ENCODE measurements at regions not wholly inside any gene's neighbourhood (a gene's known extent, or its start where the extent isn't known, plus 50 kb on each side); places are given as distances from the start of the nearest gene placed in this dataset.

DNA sequence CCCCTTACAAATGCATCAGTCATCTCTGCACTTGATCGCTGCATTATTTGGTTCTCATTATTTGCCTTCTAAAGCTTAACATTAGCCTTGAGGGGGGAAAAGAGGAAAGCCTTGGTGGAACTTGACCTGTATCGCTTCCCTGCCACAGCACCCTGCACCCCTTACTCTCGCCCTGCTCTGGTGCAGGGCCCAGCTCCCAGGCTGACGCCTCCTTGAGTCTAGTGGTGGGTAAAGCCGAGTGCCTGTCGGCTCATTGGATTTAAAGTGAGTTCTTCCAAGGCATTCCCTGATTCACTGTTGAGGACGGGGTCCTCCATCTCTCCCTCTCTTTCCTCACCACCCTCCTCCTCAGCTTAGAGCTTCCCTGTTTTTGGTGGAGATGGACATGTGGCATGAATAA lies 145.0 kb upstream of the GYPC start:
- Histone ChIP-seq H3K27me3 (ENCODE audit: control insufficient read depth in 4 of 4, insufficient read depth in 4 of 4, low read length in 3 of 4) (no peaks in the 10 kb centered on the region), H3K4me3 (ENCODE audit: low read depth in 1 of 3, low read length in 3 of 3) (no peak overlapping the region), H3K9me3 (ENCODE audit: control insufficient read depth in 4 of 4, low read length in 3 of 4) (peaks cover 0 to 2% (median 0%) of the 10 kb centered on the region in 4 donors), H3K4me1 (ENCODE audit: control insufficient read depth in 4 of 4, insufficient read depth in 4 of 4, low read length in 3 of 4) (peaks cover 0 to 5% (median 0%) of the 10 kb centered on the region in 4 donors), H3K27ac (ENCODE audit: low read depth in 1 of 2, low read length in 2 of 2) (no peak overlapping the region), H3K9ac (ENCODE audit: low read depth in 1 of 2, low read length in 2 of 2) (no peak overlapping the region), H3K36me3 (ENCODE audit: control insufficient read depth in 4 of 4, insufficient read depth in 3 of 4, low read depth in 1 of 4, low read length in 3 of 4) (no peaks in the 10 kb centered on the region)
- WGBS, result 87% methylated on average over 7 of the region's 7 CpGs
- TF ChIP-seq, protein P1, sequence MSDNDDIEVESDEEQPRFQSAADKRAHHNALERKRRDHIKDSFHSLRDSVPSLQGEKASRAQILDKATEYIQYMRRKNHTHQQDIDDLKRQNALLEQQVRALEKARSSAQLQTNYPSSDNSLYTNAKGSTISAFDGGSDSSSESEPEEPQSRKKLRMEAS (IDR thresholded peaks at IDR 0.05), result no peak
- TF ChIP-seq, protein P2, sequence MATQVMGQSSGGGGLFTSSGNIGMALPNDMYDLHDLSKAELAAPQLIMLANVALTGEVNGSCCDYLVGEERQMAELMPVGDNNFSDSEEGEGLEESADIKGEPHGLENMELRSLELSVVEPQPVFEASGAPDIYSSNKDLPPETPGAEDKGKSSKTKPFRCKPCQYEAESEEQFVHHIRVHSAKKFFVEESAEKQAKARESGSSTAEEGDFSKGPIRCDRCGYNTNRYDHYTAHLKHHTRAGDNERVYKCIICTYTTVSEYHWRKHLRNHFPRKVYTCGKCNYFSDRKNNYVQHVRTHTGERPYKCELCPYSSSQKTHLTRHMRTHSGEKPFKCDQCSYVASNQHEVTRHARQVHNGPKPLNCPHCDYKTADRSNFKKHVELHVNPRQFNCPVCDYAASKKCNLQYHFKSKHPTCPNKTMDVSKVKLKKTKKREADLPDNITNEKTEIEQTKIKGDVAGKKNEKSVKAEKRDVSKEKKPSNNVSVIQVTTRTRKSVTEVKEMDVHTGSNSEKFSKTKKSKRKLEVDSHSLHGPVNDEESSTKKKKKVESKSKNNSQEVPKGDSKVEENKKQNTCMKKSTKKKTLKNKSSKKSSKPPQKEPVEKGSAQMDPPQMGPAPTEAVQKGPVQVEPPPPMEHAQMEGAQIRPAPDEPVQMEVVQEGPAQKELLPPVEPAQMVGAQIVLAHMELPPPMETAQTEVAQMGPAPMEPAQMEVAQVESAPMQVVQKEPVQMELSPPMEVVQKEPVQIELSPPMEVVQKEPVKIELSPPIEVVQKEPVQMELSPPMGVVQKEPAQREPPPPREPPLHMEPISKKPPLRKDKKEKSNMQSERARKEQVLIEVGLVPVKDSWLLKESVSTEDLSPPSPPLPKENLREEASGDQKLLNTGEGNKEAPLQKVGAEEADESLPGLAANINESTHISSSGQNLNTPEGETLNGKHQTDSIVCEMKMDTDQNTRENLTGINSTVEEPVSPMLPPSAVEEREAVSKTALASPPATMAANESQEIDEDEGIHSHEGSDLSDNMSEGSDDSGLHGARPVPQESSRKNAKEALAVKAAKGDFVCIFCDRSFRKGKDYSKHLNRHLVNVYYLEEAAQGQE (IDR thresholded peaks at IDR 0.05), result no peak
- no peak for DNase-seq (ENCODE audit: low spot score)

DNA sequence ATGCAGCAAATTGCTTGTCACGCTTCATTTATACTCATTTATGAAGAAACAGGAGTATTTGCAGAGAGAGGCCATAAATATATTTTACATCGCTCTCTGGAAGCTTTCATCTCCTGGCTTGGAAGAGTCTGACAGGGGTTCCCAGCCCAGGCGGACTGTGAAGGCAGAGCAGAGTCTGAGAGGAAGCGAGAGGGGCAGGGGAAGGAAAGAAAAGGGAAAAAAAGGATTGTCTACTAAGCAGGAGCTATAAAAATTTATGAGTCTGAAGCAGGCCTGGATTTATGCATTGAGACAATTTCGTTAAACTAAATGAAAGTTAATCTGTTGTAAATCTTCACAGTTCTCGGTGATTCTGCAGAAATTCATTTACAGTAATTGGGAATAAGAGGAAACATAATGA lies 143.9 kb upstream of the GYPC start:
- Histone ChIP-seq H3K9me3 (ENCODE audit: control insufficient read depth in 4 of 4, low read length in 3 of 4) (peaks cover 0 to 2% (median 0%) of the 10 kb centered on the region in 4 donors), H3K9ac (ENCODE audit: low read depth in 1 of 2, low read length in 2 of 2) (no peak overlapping the region), H3K36me3 (ENCODE audit: control insufficient read depth in 4 of 4, insufficient read depth in 3 of 4, low read depth in 1 of 4, low read length in 3 of 4) (no peaks in the 10 kb centered on the region), H3K27me3 (ENCODE audit: control insufficient read depth in 4 of 4, insufficient read depth in 4 of 4, low read length in 3 of 4) (no peaks in the 10 kb centered on the region), H3K4me3 (ENCODE audit: low read depth in 1 of 3, low read length in 3 of 3) (no peak overlapping the region), H3K27ac (ENCODE audit: low read depth in 1 of 2, low read length in 2 of 2) (no peak overlapping the region), H3K4me1 (ENCODE audit: control insufficient read depth in 4 of 4, insufficient read depth in 4 of 4, low read length in 3 of 4) (peaks cover 0 to 5% (median 0%) of the 10 kb centered on the region in 4 donors)
- WGBS, result 86% methylated on average over 6 of the region's 6 CpGs
- no peak for TF ChIP-seq HNF4A (conservative IDR thresholded peaks at IDR 0.05)
- TF ChIP-seq FOXA1 (IDR thresholded peaks at IDR 0.05), result no peak
- TF ChIP-seq GABPA (IDR thresholded peaks at IDR 0.05 in 1 of 2, conservative IDR thresholded peaks at IDR 0.05 in 1 of 2), result no peak
- TF ChIP-seq FOXA2 (IDR thresholded peaks at IDR 0.05), result no peak
- TF ChIP-seq SP1 (IDR thresholded peaks at IDR 0.05), result no peak
- no peak for TF ChIP-seq YY1 (IDR thresholded peaks at IDR 0.05)
- TF ChIP-seq TAF1 (conservative IDR thresholded peaks at IDR 0.05), result no peak
- TF ChIP-seq, protein P3, sequence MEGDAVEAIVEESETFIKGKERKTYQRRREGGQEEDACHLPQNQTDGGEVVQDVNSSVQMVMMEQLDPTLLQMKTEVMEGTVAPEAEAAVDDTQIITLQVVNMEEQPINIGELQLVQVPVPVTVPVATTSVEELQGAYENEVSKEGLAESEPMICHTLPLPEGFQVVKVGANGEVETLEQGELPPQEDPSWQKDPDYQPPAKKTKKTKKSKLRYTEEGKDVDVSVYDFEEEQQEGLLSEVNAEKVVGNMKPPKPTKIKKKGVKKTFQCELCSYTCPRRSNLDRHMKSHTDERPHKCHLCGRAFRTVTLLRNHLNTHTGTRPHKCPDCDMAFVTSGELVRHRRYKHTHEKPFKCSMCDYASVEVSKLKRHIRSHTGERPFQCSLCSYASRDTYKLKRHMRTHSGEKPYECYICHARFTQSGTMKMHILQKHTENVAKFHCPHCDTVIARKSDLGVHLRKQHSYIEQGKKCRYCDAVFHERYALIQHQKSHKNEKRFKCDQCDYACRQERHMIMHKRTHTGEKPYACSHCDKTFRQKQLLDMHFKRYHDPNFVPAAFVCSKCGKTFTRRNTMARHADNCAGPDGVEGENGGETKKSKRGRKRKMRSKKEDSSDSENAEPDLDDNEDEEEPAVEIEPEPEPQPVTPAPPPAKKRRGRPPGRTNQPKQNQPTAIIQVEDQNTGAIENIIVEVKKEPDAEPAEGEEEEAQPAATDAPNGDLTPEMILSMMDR (IDR thresholded peaks at IDR 0.05; ENCODE audit: low read depth, low read length, missing input control), result no peak
- TF ChIP-seq, protein P1 (IDR thresholded peaks at IDR 0.05), result no peak
- TF ChIP-seq, protein P4, sequence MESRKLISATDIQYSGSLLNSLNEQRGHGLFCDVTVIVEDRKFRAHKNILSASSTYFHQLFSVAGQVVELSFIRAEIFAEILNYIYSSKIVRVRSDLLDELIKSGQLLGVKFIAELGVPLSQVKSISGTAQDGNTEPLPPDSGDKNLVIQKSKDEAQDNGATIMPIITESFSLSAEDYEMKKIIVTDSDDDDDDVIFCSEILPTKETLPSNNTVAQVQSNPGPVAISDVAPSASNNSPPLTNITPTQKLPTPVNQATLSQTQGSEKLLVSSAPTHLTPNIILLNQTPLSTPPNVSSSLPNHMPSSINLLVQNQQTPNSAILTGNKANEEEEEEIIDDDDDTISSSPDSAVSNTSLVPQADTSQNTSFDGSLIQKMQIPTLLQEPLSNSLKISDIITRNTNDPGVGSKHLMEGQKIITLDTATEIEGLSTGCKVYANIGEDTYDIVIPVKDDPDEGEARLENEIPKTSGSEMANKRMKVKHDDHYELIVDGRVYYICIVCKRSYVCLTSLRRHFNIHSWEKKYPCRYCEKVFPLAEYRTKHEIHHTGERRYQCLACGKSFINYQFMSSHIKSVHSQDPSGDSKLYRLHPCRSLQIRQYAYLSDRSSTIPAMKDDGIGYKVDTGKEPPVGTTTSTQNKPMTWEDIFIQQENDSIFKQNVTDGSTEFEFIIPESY (IDR thresholded peaks at IDR 0.05), result no peak
- TF ChIP-seq JUND (IDR thresholded peaks at IDR 0.05), result no peak
- no peak for TF ChIP-seq RXRA (IDR thresholded peaks at IDR 0.05)
- no peak for TF ChIP-seq RAD21 (IDR thresholded peaks at IDR 0.05)
- TF ChIP-seq NR2F2 (IDR thresholded peaks at IDR 0.05), result no peak
- TF ChIP-seq EGR1 (IDR thresholded peaks at IDR 0.05; ENCODE audit: low read depth in 2 of 2), result no peak
- TF ChIP-seq, protein P5, sequence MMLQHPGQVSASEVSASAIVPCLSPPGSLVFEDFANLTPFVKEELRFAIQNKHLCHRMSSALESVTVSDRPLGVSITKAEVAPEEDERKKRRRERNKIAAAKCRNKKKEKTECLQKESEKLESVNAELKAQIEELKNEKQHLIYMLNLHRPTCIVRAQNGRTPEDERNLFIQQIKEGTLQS (IDR thresholded peaks at IDR 0.05), result no peak
- TF ChIP-seq, protein P2 (IDR thresholded peaks at IDR 0.05), result no peak
- no peak for TF ChIP-seq HNF4G (IDR thresholded peaks at IDR 0.05)
- no peak for DNase-seq (ENCODE audit: low spot score)
